GM23338 (cell line): ENCODE measurements at regions not wholly inside any gene's neighbourhood (a gene's known extent, or its start where the extent isn't known, plus 50 kb on each side); places are given as distances from the start of the nearest gene placed in this dataset.

Source experiments
- ATAC-seq: fragments of 200-7000 bp; cut with Tn5 transposase; 3 replicates; pipeline ENCODE4 v1.9.1; 2020
- DNase-seq: peaks from one replicate; pipeline ENCODE4 v3.0.0-alpha.2; 2015; ENCODE audit warnings: low spot score
- H2AFZ ChIP-seq: fragments of 200-600 bp; sonication (generic); 2 replicates; pipeline ENCODE4 v1.8.0; 2016; ENCODE audit warnings: antibody characterized with exemption, mild to moderate bottlenecking, moderate library complexity
- H3F3A ChIP-seq: fragments of 200-600 bp; sonication (generic); replicated peaks from 2 replicates; pipeline ENCODE4 v1.8.0; 2017; ENCODE audit warnings: antibody characterized with exemption, mixed run types, low read depth
- H3K27ac ChIP-seq: fragments of 200-600 bp; sonication (generic); 2 replicates; pipeline ENCODE4 v1.6.1; 2016; ENCODE audit warnings: low read depth
- H3K27me3 ChIP-seq: fragments of 200-600 bp; sonication (generic); 2 replicates; pipeline ENCODE4 v1.8.0; 2016; ENCODE audit warnings: mild to moderate bottlenecking, mixed run types, moderate library complexity; ENCODE audit not compliant: insufficient read depth
- H3K36me3 ChIP-seq: fragments of 200-600 bp; sonication (generic); 2 replicates; pipeline ENCODE4 v1.8.0; 2016; ENCODE audit warnings: mild to moderate bottlenecking; ENCODE audit not compliant: insufficient read depth
- H3K4me1 ChIP-seq: fragments of 200-600 bp; sonication (generic); 2 replicates; pipeline ENCODE4 v1.8.0; 2016; ENCODE audit warnings: mild to moderate bottlenecking, moderate library complexity; ENCODE audit not compliant: insufficient read depth
- H3K4me2 ChIP-seq: fragments of 200-600 bp; sonication (generic); 2 replicates; pipeline ENCODE4 v1.7.1; 2017; ENCODE audit warnings: mixed run types
- H3K4me3 ChIP-seq: fragments of 200-600 bp; sonication (generic); 2 replicates; pipeline ENCODE4 v1.6.1; 2016; ENCODE audit warnings: mixed run types
- H3K79me2 ChIP-seq: fragments of 200-600 bp; sonication (generic); replicated peaks from 2 replicates; pipeline ENCODE4 v1.8.0; 2017; ENCODE audit warnings: mild to moderate bottlenecking; ENCODE audit not compliant: insufficient read depth
- H3K9me2 ChIP-seq: fragments of 200-600 bp; sonication (generic); 2 replicates; pipeline ENCODE4 v1.8.0; 2017; ENCODE audit not compliant: insufficient read depth
- H4K20me1 ChIP-seq: fragments of 200-600 bp; sonication (generic); replicated peaks from 2 replicates; pipeline ENCODE4 v1.8.0; 2017; ENCODE audit warnings: mild to moderate bottlenecking; ENCODE audit not compliant: insufficient read depth
- H3K27ac Mint-ChIP-seq: 2 replicates; pipeline ENCODE4 v1.8.0; 2020; ENCODE audit warnings: inconsistent platforms, mild to moderate bottlenecking, moderate library complexity, mixed read lengths
- H3K27me3 Mint-ChIP-seq: 3 replicates; pipeline ENCODE4 v1.8.0; 2022; ENCODE audit warnings: low read depth, mild to moderate bottlenecking, moderate library complexity, mixed read lengths, inconsistent platforms; ENCODE audit not compliant: insufficient read depth, poor library complexity
- H3K36me3 Mint-ChIP-seq: 3 replicates; pipeline ENCODE4 v1.8.0; 2021; ENCODE audit warnings: low read depth, mild to moderate bottlenecking, inconsistent platforms, moderate library complexity, mixed read lengths
- H3K4me1 Mint-ChIP-seq: 3 replicates; pipeline ENCODE4 v1.8.0; 2020; ENCODE audit warnings: mild to moderate bottlenecking, inconsistent platforms, mixed read lengths
- H3K4me3 Mint-ChIP-seq: 3 replicates; pipeline ENCODE4 v1.8.0; 2021; ENCODE audit warnings: moderate library complexity, mild to moderate bottlenecking, inconsistent platforms, mixed read lengths
- H3K9me3 Mint-ChIP-seq: 3 replicates; pipeline ENCODE4 v1.8.0; 2020; ENCODE audit warnings: moderate library complexity, mild to moderate bottlenecking, inconsistent platforms, mixed read lengths
- EZH2 ChIP-seq: fragments of 200-600 bp; sonication (generic); IDR thresholded peaks from one replicate; pipeline ENCODE4 v1.8.0; 2017; ENCODE audit warnings: antibody characterized with exemption, mild to moderate bottlenecking, low read depth; ENCODE audit not compliant: unreplicated experiment
- POLR2AphosphoS5 ChIP-seq: IDR thresholded peaks from 2 replicates; pipeline ENCODE4 v1.6.1; 2016; ENCODE audit warnings: antibody characterized with exemption, low read depth
- ZNF114 ChIP-seq: fragments of 250-450 bp; sonication (Bioruptor Pico); IDR thresholded peaks from 2 replicates; pipeline ENCODE4 v1.5.0; 2020; ENCODE audit warnings: mild to moderate bottlenecking, moderate library complexity
- TF ChIP-seq, protein P1 (sequence below): fragments of 250-450 bp; sonication (Bioruptor Pico); IDR thresholded peaks from 2 replicates; pipeline ENCODE4 v1.5.0; 2020; ENCODE audit warnings: mild to moderate bottlenecking, moderate library complexity

GRCh38 chr6:102501615-102502014 lies 1108.1 kb downstream of the GRIK2 start:
- no peak overlapping the region for H3K27ac Mint-ChIP-seq
- H3K27me3 Mint-ChIP-seq, result no peaks in the 10 kb centered on the region
- H3K4me1 ChIP-seq, result no peaks in the 10 kb centered on the region
- H3K79me2 ChIP-seq, result no peaks in the 10 kb centered on the region
- H3K27me3 ChIP-seq, result no peaks in the 10 kb centered on the region
- no peak overlapping the region for H2AFZ ChIP-seq
- TF ChIP-seq, protein P1, sequence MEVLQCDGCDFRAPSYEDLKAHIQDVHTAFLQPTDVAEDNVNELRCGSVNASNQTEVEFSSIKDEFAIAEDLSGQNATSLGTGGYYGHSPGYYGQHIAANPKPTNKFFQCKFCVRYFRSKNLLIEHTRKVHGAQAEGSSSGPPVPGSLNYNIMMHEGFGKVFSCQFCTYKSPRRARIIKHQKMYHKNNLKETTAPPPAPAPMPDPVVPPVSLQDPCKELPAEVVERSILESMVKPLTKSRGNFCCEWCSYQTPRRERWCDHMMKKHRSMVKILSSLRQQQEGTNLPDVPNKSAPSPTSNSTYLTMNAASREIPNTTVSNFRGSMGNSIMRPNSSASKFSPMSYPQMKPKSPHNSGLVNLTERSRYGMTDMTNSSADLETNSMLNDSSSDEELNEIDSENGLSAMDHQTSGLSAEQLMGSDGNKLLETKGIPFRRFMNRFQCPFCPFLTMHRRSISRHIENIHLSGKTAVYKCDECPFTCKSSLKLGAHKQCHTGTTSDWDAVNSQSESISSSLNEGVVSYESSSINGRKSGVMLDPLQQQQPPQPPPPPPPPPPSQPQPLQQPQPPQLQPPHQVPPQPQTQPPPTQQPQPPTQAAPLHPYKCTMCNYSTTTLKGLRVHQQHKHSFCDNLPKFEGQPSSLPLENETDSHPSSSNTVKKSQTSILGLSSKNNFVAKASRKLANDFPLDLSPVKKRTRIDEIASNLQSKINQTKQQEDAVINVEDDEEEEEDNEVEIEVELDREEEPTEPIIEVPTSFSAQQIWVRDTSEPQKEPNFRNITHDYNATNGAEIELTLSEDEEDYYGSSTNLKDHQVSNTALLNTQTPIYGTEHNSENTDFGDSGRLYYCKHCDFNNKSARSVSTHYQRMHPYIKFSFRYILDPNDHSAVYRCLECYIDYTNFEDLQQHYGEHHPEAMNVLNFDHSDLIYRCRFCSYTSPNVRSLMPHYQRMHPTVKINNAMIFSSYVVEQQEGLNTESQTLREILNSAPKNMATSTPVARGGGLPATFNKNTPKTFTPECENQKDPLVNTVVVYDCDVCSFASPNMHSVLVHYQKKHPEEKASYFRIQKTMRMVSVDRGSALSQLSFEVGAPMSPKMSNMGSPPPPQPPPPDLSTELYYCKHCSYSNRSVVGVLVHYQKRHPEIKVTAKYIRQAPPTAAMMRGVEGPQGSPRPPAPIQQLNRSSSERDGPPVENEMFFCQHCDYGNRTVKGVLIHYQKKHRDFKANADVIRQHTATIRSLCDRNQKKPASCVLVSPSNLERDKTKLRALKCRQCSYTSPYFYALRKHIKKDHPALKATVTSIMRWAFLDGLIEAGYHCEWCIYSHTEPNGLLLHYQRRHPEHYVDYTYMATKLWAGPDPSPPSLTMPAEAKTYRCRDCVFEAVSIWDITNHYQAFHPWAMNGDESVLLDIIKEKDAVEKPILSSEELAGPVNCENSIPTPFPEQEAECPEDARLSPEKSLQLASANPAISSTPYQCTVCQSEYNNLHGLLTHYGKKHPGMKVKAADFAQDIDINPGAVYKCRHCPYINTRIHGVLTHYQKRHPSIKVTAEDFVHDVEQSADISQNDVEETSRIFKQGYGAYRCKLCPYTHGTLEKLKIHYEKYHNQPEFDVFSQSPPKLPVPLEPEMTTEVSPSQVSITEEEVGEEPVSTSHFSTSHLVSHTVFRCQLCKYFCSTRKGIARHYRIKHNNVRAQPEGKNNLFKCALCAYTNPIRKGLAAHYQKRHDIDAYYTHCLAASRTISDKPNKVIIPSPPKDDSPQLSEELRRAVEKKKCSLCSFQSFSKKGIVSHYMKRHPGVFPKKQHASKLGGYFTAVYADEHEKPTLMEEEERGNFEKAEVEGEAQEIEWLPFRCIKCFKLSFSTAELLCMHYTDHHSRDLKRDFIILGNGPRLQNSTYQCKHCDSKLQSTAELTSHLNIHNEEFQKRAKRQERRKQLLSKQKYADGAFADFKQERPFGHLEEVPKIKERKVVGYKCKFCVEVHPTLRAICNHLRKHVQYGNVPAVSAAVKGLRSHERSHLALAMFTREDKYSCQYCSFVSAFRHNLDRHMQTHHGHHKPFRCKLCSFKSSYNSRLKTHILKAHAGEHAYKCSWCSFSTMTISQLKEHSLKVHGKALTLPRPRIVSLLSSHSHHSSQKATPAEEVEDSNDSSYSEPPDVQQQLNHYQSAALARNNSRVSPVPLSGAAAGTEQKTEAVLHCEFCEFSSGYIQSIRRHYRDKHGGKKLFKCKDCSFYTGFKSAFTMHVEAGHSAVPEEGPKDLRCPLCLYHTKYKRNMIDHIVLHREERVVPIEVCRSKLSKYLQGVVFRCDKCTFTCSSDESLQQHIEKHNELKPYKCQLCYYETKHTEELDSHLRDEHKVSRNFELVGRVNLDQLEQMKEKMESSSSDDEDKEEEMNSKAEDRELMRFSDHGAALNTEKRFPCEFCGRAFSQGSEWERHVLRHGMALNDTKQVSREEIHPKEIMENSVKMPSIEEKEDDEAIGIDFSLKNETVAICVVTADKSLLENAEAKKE (CRISPR knock-in tag), result no peak
- no peak for TF ChIP-seq ZNF114 (CRISPR knock-in tag)
- TF ChIP-seq EZH2, result no peak
- H3K36me3 Mint-ChIP-seq, result peaks cover 5% of the 10 kb centered on the region; the same call in 2 of the 3 replicates
- H3K27ac ChIP-seq, result no peak overlapping the region
- ATAC-seq, result no peak
- no peak overlapping the region for H3K4me3 Mint-ChIP-seq
- peaks cover 5% of the 10 kb centered on the region; the same call in 1 of the 2 replicates for H3K36me3 ChIP-seq
- H3K4me2 ChIP-seq, result no peak overlapping the region
- no peak for DNase-seq
- peaks cover 10% of the 10 kb centered on the region; the same call in 2 of the 3 replicates for H3K9me3 Mint-ChIP-seq
- H4K20me1 ChIP-seq, result no peaks in the 10 kb centered on the region
- no peaks in the 10 kb centered on the region for H3F3A ChIP-seq
- peaks cover 6% of the 10 kb centered on the region; the same call in 1 of the 2 replicates for H3K9me2 ChIP-seq
- no peak overlapping the region for H3K4me3 ChIP-seq
- H3K4me1 Mint-ChIP-seq, result no peaks in the 10 kb centered on the region

GRCh38 chr6:102494808-102495207 lies 1101.3 kb downstream of the GRIK2 start:
- TF ChIP-seq POLR2AphosphoS5, result no peak
- TF ChIP-seq EZH2, result no peak
- Histone ChIP-seq H3F3A (no peaks in the 10 kb centered on the region), H2AFZ (no peak overlapping the region), H3K4me2 (no peak overlapping the region), H3K4me3 (no peak overlapping the region), H3K27me3 (no peaks in the 10 kb centered on the region), H3K27ac (no peak overlapping the region), H3K4me1 (no peaks in the 10 kb centered on the region), H4K20me1 (no peaks in the 10 kb centered on the region), H3K9me2 (no peaks in the 10 kb centered on the region; the same call in 1 of the 2 replicates), H3K36me3 (no peaks in the 10 kb centered on the region), H3K79me2 (no peaks in the 10 kb centered on the region)
- H3K4me3 Mint-ChIP-seq, result no peak overlapping the region
- DNase-seq (no peak), ATAC-seq (no peak)
- H3K4me1 Mint-ChIP-seq, result 0 out of 3 replicates have a peak, but pooled peaks cover 4% of the 10 kb centered on the region
- H3K36me3 Mint-ChIP-seq, result no peaks in the 10 kb centered on the region
- H3K27ac Mint-ChIP-seq, result no peak overlapping the region
- H3K9me3 Mint-ChIP-seq, result no peaks in the 10 kb centered on the region; the same call in 2 of the 3 replicates
- H3K27me3 Mint-ChIP-seq, result no peaks in the 10 kb centered on the region
